ENCODE measurements at regions not wholly inside any gene's neighbourhood (a gene's known extent, or its start where the extent isn't known, plus 50 kb on each side); places are given as distances from the start of the nearest gene placed in this dataset.

DNA sequence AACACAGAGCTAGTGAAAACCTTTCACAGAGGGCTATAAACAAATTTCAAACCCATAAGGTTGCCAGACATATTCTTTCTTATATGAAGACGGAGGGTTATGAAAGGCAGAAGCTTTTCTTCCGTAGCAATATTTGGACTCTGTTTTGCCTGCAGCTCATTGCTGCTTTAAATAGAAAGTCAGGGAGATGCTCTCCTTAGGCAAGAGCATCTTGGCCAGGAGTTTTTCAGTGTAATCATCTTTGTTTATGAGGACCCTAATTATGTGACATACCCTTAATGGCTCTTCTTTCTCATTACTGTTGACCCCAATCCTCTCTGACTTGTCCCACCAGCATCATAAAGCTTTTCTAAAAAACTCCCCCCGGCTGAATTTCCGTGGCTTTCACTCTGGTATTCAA is 433.4 kb upstream of the NRXN1 start:
- TF ChIP-seq CTCF (conservative IDR thresholded peaks at IDR 0.05; ENCODE audit: low read depth, low read length) (no peak), EZH2 (IDR thresholded peaks at IDR 0.05; ENCODE audit: borderline replicate concordance, low read depth, low read length, poor library complexity, severe bottlenecking) (no peak)
